ENCODE measurements at regions not wholly inside any gene's neighbourhood (a gene's known extent, or its start where the extent isn't known, plus 50 kb on each side); places are given as distances from the start of the nearest gene placed in this dataset.

GRCh38 chr11:93082900-93083299, 113.4 kb downstream of the MTNR1B start:
- no peak for TF ChIP-seq RCOR1 (IDR thresholded peaks at IDR 0.05; ENCODE audit: low read length)
- no peak for TF ChIP-seq USF2 (IDR thresholded peaks at IDR 0.05; ENCODE audit: borderline replicate concordance, low read depth, low read length)
- TF ChIP-seq SIN3A (IDR thresholded peaks at IDR 0.05; ENCODE audit: borderline replicate concordance, low read depth, low read length) = no peak
- TF ChIP-seq CTCF (IDR thresholded peaks at IDR 0.05) = no peak
- no peak for TF ChIP-seq EP300 (IDR thresholded peaks at IDR 0.05; ENCODE audit: borderline replicate concordance in 1 of 2, low read depth in 1 of 2, low read length in 1 of 2)
- TF ChIP-seq PBX3 (IDR thresholded peaks at IDR 0.05) = no peak
- no peak for TF ChIP-seq CHD2 (IDR thresholded peaks at IDR 0.05; ENCODE audit: low read length, partially characterized antibody)
- TF ChIP-seq POLR2AphosphoS5 (IDR thresholded peaks at IDR 0.05; ENCODE audit: low read depth, low read length) = no peak
- TF ChIP-seq ZBTB33 (IDR thresholded peaks at IDR 0.05; ENCODE audit: borderline replicate concordance, low read depth) = no peak
- no peak for TF ChIP-seq NRF1 (IDR thresholded peaks at IDR 0.05; ENCODE audit: low read depth, low read length)
- no peak for TF ChIP-seq YY1 (IDR thresholded peaks at IDR 0.05; ENCODE audit: low read depth)

Measured in SK-N-SH (cell line).